A549 (cell line): ENCODE measurements at regions not wholly inside any gene's neighbourhood (a gene's known extent, or its start where the extent isn't known, plus 50 kb on each side); places are given as distances from the start of the nearest gene placed in this dataset.

Experiments
- ATAC-seq, 2 experiments: fragments of 200-7000 bp in 1 of 2; fragments of >200 bp in 1 of 2; cut with Nextera tagmentation in 1 of 2; cut with Tn5 transposase in 1 of 2; 3 replicates each; pipeline versions ENCODE4 v1.8.0 to v1.9.1; 2018 to 2020; ENCODE audit warnings: mild to moderate bottlenecking in 1 of 2, moderate library complexity in 1 of 2
- CTCF ChIA-PET: fragments of 300-600 bp; sonication (Branson Sonifier 250); formaldehyde crosslinking; extraction: SDS; loops from one replicate; lab custom pipeline; 2021; ENCODE audit warnings: antibody characterized with exemption, inconsistent platforms; lab: Yijun Ruan, JAX
- POLR2A ChIA-PET: fragments of 350-600 bp; formaldehyde crosslinking; extraction: SDS; loops from one replicate; lab custom pipeline; 2021; ENCODE audit warnings: antibody characterized with exemption, inconsistent platforms; lab: Yijun Ruan, JAX
- DNase-seq, 2 experiments: peaks; one replicate each; pipeline versions ENCODE4 v3.0.0 to v3.0.0-alpha.2; 2011 to 2016; ENCODE audit warnings: low read depth in 1 of 2, low spot score in 1 of 2
- FAIRE-seq: peaks from 2 replicates; lab custom pipeline; 2011; peaks lifted over from hg19 to GRCh38; lab: Jason Lieb, UNC
- H3K27ac ChIP-seq, 2 experiments: fragments of >200 bp; sonication (Bioruptor Twin); formaldehyde crosslinking; 3 replicates each; pipeline ENCODE4 v1.5.1; 2016 to 2017
- H3K4me1 ChIP-seq: fragments of >200 bp; sonication (Bioruptor Twin); formaldehyde crosslinking; 3 replicates; pipeline ENCODE4 v1.6.1; 2016
- H3K4me2 ChIP-seq: fragments of >200 bp; sonication (Bioruptor Twin); formaldehyde crosslinking; 3 replicates; pipeline ENCODE4 v1.6.1; 2016
- H3K4me3 ChIP-seq: fragments of >200 bp; sonication (Bioruptor Twin); formaldehyde crosslinking; 3 replicates; pipeline ENCODE4 v1.5.1; 2016
- H3K9me3 ChIP-seq: fragments of >200 bp; sonication (Bioruptor Twin); formaldehyde crosslinking; 3 replicates; pipeline ENCODE4 v1.6.1; 2016
- CHD2 ChIP-seq: fragments of 150-350 bp; IDR thresholded peaks from 2 replicates; pipeline ENCODE4 v1.6.1; 2014; ENCODE audit warnings: low read length; ENCODE audit not compliant: partially characterized antibody
- ELK1 ChIP-seq: fragments of 150-350 bp; IDR thresholded peaks from 2 replicates; pipeline ENCODE4 v1.6.1; 2014; ENCODE audit warnings: low read depth, mild to moderate bottlenecking, low read length
- EP300 ChIP-seq, 2 experiments: fragments of >200 bp; sonication (Bioruptor Twin); formaldehyde crosslinking; IDR thresholded peaks; 2 replicates in 1 of 2; 3 replicates in 1 of 2; pipeline ENCODE4 v1.6.1; 2016 to 2017
- FOSB ChIP-seq: fragments of 250-450 bp; sonication (Bioruptor Pico); IDR thresholded peaks from 2 replicates; pipeline ENCODE4 v1.5.0; 2020; ENCODE audit warnings: mild to moderate bottlenecking, moderate library complexity
- FOSL2 ChIP-seq, 2 experiments: fragments of 450-650 bp in 1 of 2; fragments of >200 bp in 1 of 2; sonication (Bioruptor Twin) in 1 of 2; formaldehyde crosslinking; IDR thresholded peaks; 2 replicates each; pipeline versions ENCODE4 v1.5.0 to v1.6.1; 2016 to 2020; ENCODE audit warnings: mild to moderate bottlenecking in 1 of 2, moderate library complexity in 1 of 2
- HDAC2 ChIP-seq: fragments of 200-600 bp; sonication (generic); IDR thresholded peaks from 2 replicates; pipeline ENCODE4 v1.6.1; 2016
- JUN ChIP-seq, 2 experiments: fragments of >200 bp; sonication (Bioruptor Twin); formaldehyde crosslinking; IDR thresholded peaks; 2 replicates in 1 of 2; 3 replicates in 1 of 2; pipeline ENCODE4 v1.6.1; 2016 to 2017
- JUNB ChIP-seq: fragments of >200 bp; sonication (Bioruptor Twin); formaldehyde crosslinking; IDR thresholded peaks from 2 replicates; pipeline ENCODE4 v1.6.1; 2016
- KDM1A ChIP-seq: fragments of 200-600 bp; sonication (generic); IDR thresholded peaks from 2 replicates; pipeline ENCODE4 v1.6.1; 2016; ENCODE audit warnings: low read depth, mild to moderate bottlenecking
- KDM5A ChIP-seq: fragments of 200-600 bp; sonication (generic); IDR thresholded peaks from 2 replicates; pipeline ENCODE4 v1.6.1; 2016; ENCODE audit warnings: antibody characterized with exemption, mild to moderate bottlenecking
- MAFK ChIP-seq: fragments of 450-650 bp; IDR thresholded peaks from 2 replicates; pipeline ENCODE4 v1.6.1; 2014; ENCODE audit not compliant: partially characterized antibody
- MAX ChIP-seq: IDR thresholded peaks from 2 replicates; pipeline ENCODE4 v1.6.1; 2012
- MAZ ChIP-seq: fragments of 150-350 bp; IDR thresholded peaks from 2 replicates; pipeline ENCODE4 v1.6.1; 2014; ENCODE audit warnings: antibody characterized with exemption, low read depth, low read length, borderline replicate concordance
- NFE2L2 ChIP-seq: fragments of 150-350 bp; conservative IDR thresholded peaks from 2 replicates; pipeline ENCODE4 v1.6.1; 2014; ENCODE audit warnings: low read length
- NR3C1 ChIP-seq: fragments of >200 bp; sonication (Bioruptor Twin); formaldehyde crosslinking; IDR thresholded peaks from 3 replicates; pipeline ENCODE4 v1.6.1; 2017
- POLR2A ChIP-seq: IDR thresholded peaks from 2 replicates; pipeline ENCODE4 v1.6.1; 2012; ENCODE audit warnings: mild to moderate bottlenecking, low read length
- POLR2AphosphoS2 ChIP-seq: conservative IDR thresholded peaks from 2 replicates; pipeline ENCODE4 v1.6.1; 2012; ENCODE audit warnings: low read length, improper control_type of control experiment, inconsistent platforms
- RFX5 ChIP-seq: fragments of 450-650 bp; IDR thresholded peaks from 2 replicates; pipeline ENCODE4 v1.7.1; 2014; ENCODE audit warnings: antibody characterized with exemption, mild to moderate bottlenecking, moderate library complexity
- SMC3 ChIP-seq: fragments of >200 bp; sonication (Bioruptor Twin); formaldehyde crosslinking; IDR thresholded peaks from 3 replicates; pipeline ENCODE4 v1.6.1; 2018; ENCODE audit warnings: inconsistent platforms
- SREBF2 ChIP-seq: fragments of 450-650 bp; IDR thresholded peaks from 2 replicates; pipeline ENCODE4 v1.6.1; 2014; ENCODE audit warnings: mild to moderate bottlenecking, moderate library complexity
- ZSCAN20 ChIP-seq: fragments of 250-450 bp; sonication (Bioruptor Pico); IDR thresholded peaks from 2 replicates; pipeline ENCODE4 v1.8.0; 2022; ENCODE audit warnings: mild to moderate bottlenecking, moderate library complexity
- WGBS: methylation state at CpG from one replicate; pipeline ENCODE4 v1.1.6; 2017; ENCODE audit errors: missing lambda C conversion rate; 5-methylcytosine and 5-hydroxymethylcytosine counted together
- TF ChIP-seq, protein P1 (sequence below): fragments of 200-600 bp; sonication (generic); IDR thresholded peaks from 2 replicates; pipeline ENCODE4 v1.6.1; 2016; ENCODE audit warnings: antibody characterized with exemption, mild to moderate bottlenecking, moderate library complexity
- TF ChIP-seq, protein P2 (sequence below): IDR thresholded peaks from 2 replicates; pipeline ENCODE4 v1.6.1; 2012; ENCODE audit warnings: low read depth, borderline replicate concordance

- DNase-seq: no peak
- no peak overlapping the region for H3K4me3 ChIP-seq
- no peak for FAIRE-seq
- ChIA-PET POLR2A (no interaction called here), CTCF (no interaction called here)
- no peaks in the 10 kb centered on the region; the same call in 1 of the 3 replicates for H3K9me3 ChIP-seq
- H3K4me2 ChIP-seq: no peak overlapping the region
- TF ChIP-seq RFX5 (no peak), NFE2L2 (no peak), FOSL2 (IDR thresholded peaks at IDR 0.05) (no peak), FOSL2 (CRISPR knock-in tag; IDR thresholded peaks at IDR 0.05) (no peak), CHD2 (no peak), MAFK (no peak), POLR2A (no peak), KDM5A (no peak), POLR2AphosphoS2 (no peak), KDM1A (no peak), ZSCAN20 (CRISPR knock-in tag) (no peak), SREBF2 (no peak), SMC3 (no peak)
- TF ChIP-seq, protein P1, sequence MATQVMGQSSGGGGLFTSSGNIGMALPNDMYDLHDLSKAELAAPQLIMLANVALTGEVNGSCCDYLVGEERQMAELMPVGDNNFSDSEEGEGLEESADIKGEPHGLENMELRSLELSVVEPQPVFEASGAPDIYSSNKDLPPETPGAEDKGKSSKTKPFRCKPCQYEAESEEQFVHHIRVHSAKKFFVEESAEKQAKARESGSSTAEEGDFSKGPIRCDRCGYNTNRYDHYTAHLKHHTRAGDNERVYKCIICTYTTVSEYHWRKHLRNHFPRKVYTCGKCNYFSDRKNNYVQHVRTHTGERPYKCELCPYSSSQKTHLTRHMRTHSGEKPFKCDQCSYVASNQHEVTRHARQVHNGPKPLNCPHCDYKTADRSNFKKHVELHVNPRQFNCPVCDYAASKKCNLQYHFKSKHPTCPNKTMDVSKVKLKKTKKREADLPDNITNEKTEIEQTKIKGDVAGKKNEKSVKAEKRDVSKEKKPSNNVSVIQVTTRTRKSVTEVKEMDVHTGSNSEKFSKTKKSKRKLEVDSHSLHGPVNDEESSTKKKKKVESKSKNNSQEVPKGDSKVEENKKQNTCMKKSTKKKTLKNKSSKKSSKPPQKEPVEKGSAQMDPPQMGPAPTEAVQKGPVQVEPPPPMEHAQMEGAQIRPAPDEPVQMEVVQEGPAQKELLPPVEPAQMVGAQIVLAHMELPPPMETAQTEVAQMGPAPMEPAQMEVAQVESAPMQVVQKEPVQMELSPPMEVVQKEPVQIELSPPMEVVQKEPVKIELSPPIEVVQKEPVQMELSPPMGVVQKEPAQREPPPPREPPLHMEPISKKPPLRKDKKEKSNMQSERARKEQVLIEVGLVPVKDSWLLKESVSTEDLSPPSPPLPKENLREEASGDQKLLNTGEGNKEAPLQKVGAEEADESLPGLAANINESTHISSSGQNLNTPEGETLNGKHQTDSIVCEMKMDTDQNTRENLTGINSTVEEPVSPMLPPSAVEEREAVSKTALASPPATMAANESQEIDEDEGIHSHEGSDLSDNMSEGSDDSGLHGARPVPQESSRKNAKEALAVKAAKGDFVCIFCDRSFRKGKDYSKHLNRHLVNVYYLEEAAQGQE: no peak
- H3K27ac ChIP-seq: no peak overlapping the region
- no peak for ATAC-seq
- WGBS: 79% methylated on average over 15 of the region's 19 CpGs
- no peaks in the 10 kb centered on the region for H3K4me1 ChIP-seq
These were observed 117.0 kb downstream of the ERMARD start for GRCh38 chr6:169868458-169868857.

GRCh38 chr6:169867751-169868191 is 116.3 kb downstream of the ERMARD start:
- H3K9me3 ChIP-seq: no peaks in the 10 kb centered on the region; the same call in 1 of the 3 replicates
- no peak overlapping the region for H3K4me2 ChIP-seq
- CTCF ChIA-PET: no interaction called here
- ATAC-seq (no peak), DNase-seq (no peak), FAIRE-seq (no peak)
- TF ChIP-seq HDAC2 (no peak), JUN (IDR thresholded peaks at IDR 0.05) (no peak)
- TF ChIP-seq, protein P2, sequence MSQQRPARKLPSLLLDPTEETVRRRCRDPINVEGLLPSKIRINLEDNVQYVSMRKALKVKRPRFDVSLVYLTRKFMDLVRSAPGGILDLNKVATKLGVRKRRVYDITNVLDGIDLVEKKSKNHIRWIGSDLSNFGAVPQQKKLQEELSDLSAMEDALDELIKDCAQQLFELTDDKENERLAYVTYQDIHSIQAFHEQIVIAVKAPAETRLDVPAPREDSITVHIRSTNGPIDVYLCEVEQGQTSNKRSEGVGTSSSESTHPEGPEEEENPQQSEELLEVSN: no peak
- POLR2A ChIA-PET: no interaction called here
- no peak overlapping the region for H3K4me3 ChIP-seq
- 41% methylated on average over 10 of the region's 12 CpGs for WGBS
- H3K4me1 ChIP-seq: no peaks in the 10 kb centered on the region
- H3K27ac ChIP-seq: no peak overlapping the region

DNA sequence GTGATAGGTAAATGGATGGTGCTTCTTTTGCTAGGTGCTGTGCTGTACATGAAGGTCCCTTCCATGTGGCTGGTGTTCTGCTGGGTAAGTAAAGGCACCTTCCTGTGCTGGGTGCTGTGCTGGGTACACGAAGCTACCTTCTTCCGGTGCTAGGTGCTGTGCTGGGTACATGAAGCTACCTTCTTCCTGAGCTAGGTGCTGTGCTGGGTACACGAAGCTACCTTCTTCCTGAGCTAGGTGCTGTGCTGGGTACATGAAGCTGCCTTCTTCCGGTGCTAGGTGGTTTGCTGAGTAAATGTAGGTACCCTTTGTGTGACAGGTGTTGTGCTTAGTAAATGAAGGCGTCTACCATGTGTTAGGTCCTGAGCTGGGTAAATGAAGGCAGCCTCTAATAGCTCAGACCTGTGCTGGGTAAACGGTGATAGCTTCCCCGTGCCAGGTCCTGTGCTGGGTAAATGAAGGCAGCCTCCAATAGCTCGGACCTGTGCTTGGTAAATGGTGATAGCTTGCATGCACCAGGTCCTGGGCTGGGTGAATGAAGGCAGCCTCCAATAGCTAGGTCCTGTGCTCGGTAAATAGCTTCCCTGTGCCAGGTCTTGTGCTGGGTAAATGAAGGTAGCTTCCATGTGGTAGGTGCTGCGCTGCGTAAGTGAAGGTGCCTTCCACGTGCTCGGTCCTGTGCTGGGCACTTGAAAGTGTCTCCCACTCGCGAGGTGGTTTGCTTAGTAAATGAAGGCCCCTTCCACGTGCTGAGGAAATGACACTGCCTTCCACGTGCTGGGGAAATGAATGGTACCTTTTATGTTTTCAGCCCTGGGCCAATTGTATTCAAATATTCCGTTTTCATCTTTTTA is 115.5 kb downstream of the ERMARD start:
- ATAC-seq: no peak
- Histone ChIP-seq H3K4me3 (no peak overlapping the region), H3K4me1 (no peaks in the 10 kb centered on the region)
- TF ChIP-seq KDM5A (no peak), JUNB (no peak), ELK1 (no peak), NFE2L2 (no peak), MAX (no peak), NR3C1 (no peak), EP300 (IDR thresholded peaks at IDR 0.05) (no peak), HDAC2 (no peak), MAZ (no peak), FOSL2 (IDR thresholded peaks at IDR 0.05) (no peak), FOSL2 (CRISPR knock-in tag; IDR thresholded peaks at IDR 0.05) (no peak), FOSB (no peak)
- TF ChIP-seq, protein P1: no peak
- TF ChIP-seq, all 56 proteins: peak for 0
- ChIA-PET POLR2A (no interaction called here), CTCF (no interaction called here)
- no peak overlapping the region for H3K27ac ChIP-seq
- WGBS: 55% methylated on average over 15 of the region's 18 CpGs
- DNase-seq: no peak
- no peaks in the 10 kb centered on the region; the same call in 1 of the 3 replicates for H3K9me3 ChIP-seq
- FAIRE-seq: no peak
- H3K4me2 ChIP-seq: no peak overlapping the region
